NCI-H446 (cell line): ENCODE measurements at regions not wholly inside any gene's neighbourhood (a gene's known extent, or its start where the extent isn't known, plus 50 kb on each side); places are given as distances from the start of the nearest gene placed in this dataset.

Source experiments
- DNase-seq, 2 experiments: peaks; one replicate each; lab custom pipeline; 2025; lab: John Stamatoyannopoulos, UW

DNA sequence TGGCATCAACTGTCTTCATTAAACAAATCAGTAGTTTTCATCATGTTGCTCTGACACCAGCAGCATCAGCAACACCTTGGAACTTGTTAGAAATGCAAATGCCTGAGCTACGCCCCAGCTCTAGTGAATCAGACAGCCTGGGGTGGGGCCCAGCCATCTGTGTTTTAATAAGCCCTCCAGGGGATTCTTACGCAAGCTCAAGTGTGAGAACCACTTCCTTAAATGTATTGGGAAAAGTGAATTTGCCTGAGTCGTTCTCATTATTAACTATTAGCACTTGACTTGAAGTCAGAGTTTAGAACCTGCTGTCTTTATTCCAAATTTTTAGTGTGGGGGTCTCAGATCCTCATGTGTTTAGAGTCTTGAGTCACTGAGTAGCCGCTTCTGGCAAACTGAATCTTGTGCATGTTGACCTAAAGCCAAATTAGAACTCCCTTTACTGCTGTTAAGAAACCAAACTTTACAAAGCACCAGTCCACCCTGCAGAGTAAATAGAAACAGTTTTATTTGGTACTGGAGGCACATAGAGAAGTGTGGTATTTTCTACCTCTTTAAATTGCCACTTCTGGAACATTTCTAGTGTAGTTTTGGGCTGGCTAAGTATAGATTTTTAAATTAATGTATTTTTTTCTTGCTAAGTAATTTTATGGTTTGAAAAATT, 137.4 kb upstream of the COX10 start:
- DNase-seq: no peak

- DNase-seq: no peak
Observed at GRCh38 chr17:13933441-13934276, 135.6 kb upstream of the COX10 start.

- DNase-seq: no peak
Observed at GRCh38 chr17:13939222-13939621, 130.1 kb upstream of the COX10 start.

DNA sequence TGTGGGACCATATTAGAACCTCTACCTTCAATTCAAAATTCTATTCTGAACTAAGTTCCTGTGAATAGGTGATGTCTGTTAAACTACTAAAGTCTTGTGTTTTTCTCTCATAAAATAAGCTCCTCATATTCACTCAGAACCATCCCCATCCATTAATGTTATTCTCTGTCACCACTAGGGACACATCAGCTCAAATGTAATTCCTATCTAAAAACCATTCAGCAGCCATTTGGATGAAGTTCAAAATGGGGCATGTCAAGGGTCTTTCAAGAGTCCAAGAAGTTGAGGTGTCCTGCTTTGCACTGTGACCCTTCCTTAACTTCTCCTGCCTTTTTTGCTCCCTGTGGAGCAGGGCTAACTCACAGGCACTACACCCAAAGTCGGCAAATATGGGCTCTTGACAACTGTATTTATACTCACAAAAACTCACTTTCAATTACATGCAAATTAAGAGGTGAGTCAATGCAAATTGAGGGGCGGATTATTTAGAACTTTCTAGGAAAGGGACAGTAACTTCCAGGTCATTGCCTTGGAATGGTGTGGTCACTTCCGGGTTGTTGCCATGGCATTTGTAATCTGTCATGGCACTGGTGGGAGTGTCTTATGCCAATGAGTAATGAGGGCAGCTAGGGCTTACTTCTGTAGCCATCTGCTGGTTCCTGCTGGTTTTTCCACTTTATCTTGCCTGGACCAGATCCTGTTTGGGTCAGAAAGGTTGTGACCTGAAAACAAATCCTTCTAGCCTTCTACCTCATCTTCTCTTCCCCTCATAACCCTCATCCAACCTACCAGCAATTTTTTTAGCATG, 128.2 kb upstream of the COX10 start:
- peak in 1 of 2 experiments; percentile 22 for DNase-seq

DNA sequence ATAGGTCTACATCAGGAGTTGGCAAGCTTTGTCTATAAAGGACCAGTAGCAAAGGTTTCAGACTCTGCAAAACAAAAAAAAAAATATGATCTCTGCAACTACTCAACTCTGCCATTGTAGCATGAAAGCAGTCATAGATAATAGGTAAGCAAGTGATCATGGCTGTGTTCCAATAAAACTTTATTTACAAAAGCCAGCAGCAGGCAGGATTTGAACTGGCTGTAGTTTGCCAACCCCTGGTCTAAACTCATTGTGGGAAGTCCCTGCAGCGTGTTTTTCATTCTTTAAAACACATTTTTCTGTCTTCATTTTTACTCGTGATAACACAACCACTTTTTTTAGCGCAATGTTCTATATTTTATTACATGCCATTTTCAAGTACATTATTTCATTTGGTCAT, 127.5 kb upstream of the COX10 start:
- DNase-seq: no peak

DNA sequence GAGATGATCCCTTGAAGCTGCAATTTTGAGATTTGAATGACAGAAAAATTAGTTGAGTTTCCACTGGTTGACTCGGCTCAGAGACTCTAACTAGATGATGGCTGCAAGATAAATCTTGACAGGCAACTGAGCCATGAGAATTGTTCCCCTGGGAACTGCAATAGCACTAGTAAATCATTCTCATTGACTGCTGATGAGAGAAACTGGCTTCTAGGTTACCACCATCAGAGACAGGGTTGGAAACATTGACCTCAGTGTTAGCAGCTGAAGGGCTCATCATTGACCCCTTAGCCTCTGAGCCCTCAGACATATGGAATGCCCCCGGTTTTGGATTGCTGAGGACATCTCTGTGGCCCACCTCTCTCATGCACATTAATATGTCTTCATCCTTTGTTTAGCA, 125.4 kb upstream of the COX10 start:
- no peak for DNase-seq

GRCh38 chr17:13947499-13947898, 121.8 kb upstream of the COX10 start:
- DNase-seq: no peak

DNA sequence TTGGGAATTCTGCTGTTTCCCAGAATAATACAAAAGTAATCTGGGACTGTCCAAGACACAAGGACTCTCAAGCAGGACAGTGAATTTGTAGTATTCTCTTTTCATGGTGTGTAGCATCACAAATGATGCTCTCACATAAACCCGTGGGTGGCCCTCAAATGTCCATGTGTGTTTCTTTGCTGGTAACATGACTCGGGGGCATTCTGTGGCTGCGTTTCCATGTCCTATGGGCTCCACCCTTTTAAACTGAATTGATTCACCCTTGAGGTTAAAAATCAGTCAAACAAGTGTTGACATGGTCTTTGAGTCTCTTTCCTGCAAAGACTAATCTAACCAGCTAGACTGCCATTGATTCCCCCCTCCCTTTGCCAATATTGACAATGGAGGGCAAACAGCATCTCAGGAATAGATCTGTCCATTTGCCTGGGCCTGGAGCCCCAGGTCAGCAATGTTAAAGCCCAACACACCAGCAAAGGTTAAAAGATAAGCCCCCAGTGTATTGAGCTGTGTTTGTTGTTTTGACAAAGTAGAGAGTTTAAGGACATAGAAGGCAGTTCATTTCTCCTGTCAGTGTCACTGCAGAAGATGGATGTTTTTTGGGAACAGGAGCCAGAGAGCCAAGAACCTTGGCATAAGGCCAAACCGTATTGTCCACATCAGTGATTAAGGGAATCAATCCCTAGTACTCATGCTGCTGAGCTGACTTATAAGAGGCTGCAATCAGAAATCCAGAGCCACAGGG, 117.1 kb upstream of the COX10 start:
- no peak for DNase-seq

DNA sequence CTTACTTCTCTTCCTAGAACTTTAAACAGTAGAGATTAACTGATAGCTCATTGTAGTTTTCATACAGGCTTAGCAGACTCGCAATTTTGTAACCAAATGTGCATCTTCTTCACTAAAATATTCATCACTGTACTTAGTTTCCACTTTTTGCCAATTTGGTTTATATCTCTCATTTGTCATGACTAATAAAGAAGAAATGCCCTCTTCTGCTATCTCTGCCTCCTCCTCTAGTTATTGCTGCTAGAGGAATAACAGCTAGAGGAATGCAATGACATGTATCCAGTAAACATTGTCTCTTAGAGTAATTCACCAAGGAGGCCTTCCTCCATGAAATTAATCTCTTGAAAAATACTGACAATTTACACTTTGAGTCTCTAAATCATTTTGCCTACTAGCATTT, 115.5 kb upstream of the COX10 start:
- no peak for DNase-seq

DNA sequence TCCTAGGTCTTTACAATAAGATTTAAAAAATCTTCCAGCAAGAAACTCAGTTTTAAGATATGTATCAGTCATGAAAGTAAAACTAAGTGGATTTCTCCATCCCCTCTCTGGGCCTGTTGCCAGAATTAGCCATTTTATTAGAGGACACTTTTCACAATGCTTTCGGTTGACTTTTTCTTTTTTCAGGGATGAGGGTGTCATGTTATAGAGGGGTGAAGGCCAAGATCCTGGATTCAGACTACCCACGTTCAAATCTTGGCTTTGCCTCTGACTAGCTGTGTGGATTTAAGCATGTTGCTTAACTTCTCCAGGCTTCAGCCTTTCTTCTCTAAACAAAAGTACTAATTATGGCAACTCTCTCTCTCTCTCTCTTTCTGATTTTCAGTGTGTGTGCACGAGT, 111.7 kb upstream of the COX10 start:
- DNase-seq: no peak

DNA sequence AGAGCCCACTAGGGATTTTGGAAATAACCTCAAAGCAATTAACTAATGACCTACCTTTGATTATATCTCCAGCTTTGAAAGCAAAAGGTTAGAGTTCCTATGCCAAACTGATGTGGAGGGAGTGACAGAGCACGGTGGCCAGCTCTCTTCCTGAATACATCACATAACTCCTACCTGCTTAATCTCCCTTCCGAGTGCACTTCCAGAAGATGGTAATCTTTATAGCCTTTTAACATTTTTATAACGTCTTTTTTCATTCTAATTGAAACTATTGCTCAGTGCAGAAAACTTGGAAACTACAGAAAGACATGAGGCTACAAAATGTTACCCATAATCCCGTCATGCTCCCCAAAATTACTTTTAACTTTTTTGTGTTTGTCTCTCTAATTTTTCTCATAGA, 110.5 kb upstream of the COX10 start:
- DNase-seq: no peak

DNA sequence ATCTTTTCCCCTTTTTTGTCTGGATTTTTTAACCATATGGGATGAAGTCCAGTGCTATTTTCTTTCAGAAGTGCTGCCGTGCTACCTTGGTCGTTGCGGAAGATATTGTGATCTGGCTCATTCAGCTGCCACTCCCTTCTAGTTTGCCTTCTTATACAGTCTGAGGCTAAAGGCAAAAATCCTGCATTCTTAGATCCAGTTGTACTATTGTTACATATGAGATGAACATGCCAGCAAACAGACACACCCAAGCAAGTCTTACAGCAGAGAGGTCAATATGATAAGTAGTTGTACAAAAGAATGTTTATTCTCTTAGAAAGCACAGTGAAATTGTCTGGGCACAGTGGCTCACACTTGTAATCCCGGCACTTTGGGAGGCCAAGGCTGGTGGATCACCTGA, 108.0 kb upstream of the COX10 start:
- no peak for DNase-seq

DNA sequence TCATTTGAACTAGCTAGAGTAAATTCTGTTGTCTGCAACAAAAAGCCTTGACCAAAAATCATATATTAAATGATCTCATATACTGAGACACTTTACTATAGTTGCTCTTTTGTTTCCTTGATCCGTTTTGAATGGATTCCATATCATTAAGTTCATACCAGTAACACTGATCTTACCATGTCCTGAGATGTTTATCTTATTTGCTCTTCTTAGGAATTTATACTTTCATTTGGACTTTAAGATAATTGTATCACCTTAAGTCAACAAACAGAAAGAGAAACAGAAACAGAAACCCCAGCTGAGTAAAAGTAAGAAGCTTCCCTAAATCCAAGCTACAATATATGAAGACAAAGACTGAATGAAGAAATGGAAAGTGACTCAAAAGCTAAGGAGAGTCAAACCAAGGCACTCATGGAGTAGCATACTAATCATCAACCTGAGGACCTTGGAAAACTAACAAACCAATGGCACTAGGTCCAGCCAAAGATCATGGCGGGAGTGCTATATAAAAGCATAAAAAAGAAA, 106.5 kb upstream of the COX10 start:
- DNase-seq: no peak

- DNase-seq: no peak
Observed at GRCh38 chr17:13967416-13967815, 101.9 kb upstream of the COX10 start.

DNA sequence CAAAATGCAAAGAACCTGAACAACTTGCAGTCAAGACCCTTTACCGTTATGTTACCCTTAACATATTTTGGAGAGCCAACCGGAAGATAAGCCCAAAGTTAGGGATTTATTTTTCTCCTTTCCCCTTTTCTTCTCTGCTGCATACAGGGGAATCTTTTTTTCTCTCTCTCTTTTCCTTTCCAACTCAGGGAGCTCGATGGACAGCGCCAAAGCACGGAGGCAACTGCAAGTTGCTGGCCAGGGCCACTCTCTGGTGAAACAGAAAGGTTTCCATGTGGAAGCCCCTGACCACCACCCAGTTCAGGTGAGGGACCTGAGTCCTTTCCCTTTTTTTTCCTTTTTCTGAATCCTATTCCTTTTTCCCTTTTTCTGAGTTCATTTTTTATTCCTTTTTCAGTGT, 98.8 kb upstream of the COX10 start:
- DNase-seq: no peak

DNA sequence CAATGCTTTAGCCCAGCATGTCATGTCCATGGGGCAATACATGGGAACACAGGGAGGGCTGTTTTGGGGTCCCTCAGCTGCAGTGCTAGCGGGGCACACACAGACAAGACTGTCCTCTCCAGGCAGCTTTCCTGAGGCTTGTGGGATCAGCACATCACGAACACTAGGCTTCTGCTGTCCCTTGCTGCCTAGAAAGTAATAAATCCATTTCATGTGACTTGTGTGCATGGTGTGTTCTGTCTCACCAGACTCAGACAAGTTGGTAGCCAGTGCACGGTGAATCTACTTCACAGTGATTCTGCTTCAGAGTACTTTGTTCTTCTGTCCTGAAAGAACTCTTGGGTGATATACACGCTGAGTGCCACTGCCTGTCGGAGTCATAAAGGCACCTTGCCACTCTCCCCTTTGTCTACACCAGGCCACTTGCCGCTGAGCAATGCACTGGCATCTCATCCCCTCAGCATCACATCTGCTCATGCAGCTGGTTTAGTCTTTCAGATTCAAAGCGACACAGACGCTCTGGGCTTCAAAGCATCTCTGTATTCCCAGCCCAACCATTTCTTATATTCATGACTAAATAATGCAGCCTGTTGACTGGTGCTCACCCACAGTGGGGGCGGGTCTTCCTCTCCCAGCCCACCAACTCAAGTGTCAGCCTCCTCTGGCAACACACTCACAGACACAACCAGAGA, 95.2 kb upstream of the COX10 start:
- no peak for DNase-seq

GRCh38 chr17:13977837-13978236, 91.5 kb upstream of the COX10 start:
- DNase-seq: no peak

DNA sequence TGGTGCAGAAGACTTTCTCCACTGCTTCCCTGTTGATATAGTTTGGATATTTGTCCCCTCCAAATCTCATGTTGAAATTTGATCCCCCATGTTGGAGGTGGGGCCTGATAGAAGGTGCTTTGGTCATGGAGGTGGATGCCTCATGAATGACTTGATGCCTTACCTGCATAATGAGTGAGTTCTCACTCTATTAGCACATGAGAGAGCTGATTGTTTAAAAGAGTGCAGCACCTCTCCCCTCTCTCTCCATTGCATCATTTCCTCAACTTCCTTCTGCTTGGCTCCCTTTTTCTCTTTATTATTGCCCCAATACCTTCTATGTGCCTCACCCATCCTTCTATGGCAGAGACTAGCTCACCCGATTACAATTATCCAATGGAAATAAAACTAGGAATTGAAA, 90.8 kb upstream of the COX10 start:
- no peak for DNase-seq

GRCh38 chr17:13981881-13982280, 87.4 kb upstream of the COX10 start:
- DNase-seq: no peak

- no peak for DNase-seq
Observed at GRCh38 chr17:13984956-13985355, 84.3 kb upstream of the COX10 start.

DNA sequence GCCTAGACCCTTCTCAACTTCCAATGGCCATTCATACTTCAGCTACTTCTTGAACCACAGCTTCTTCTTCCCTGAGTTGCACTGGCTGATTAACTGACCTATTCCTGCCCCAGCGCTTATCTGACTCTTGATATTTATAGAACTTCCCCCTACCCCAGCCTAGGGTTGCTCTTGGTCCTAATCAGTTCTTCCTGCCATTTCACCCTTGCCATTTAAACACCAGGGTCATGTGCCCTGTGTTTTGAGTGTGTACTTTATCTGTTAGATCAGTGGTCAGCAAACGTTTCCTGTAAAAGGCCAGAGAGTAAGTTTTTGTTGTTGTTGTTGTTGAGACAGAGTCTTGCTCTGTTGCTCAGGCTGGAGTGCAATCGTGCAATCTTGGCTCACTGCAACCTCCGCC, 82.4 kb upstream of the COX10 start:
- DNase-seq: no peak
